ENCODE measurements at regions not wholly inside any gene's neighbourhood (a gene's known extent, or its start where the extent isn't known, plus 50 kb on each side); places are given as distances from the start of the nearest gene placed in this dataset.
A peak's percentile ranks its signal among the peaks of the same experiment; 100 is the strongest.

GRCh38 chr5:57097526-57097925, 76.3 kb upstream of the GPBP1 start (continued):
- no peak for TF ChIP-seq ZBTB8A (IDR thresholded peaks at IDR 0.05; ENCODE audit: partially characterized antibody)
- TF ChIP-seq ZNF24 (IDR thresholded peaks at IDR 0.05), result no peak
- TF ChIP-seq ZNF444 (CRISPR knock-in tag; IDR thresholded peaks at IDR 0.05), result no peak
- no peak for TF ChIP-seq ARHGAP35 (IDR thresholded peaks at IDR 0.05; ENCODE audit: partially characterized antibody)
- TF ChIP-seq DEAF1 (CRISPR knock-in tag; IDR thresholded peaks at IDR 0.05), result no peak
- no peak for TF ChIP-seq ZNF436 (CRISPR knock-in tag; IDR thresholded peaks at IDR 0.05)
- TF ChIP-seq CTBP1 (IDR thresholded peaks at IDR 0.05; ENCODE audit: borderline replicate concordance), result peak; percentile 40; the same call in 1 of the 2 replicates
- TF ChIP-seq FIP1L1 (IDR thresholded peaks at IDR 0.05; ENCODE audit: low read depth, low read length, poor library complexity, severe bottlenecking), result no peak
- 0 out of 2 replicates have a peak, but pooled peaks have one; percentile 19 for TF ChIP-seq BHLHE40 (IDR thresholded peaks at IDR 0.05; ENCODE audit: low read length)

- Histone ChIP-seq H3K9me3 (replicated peaks; ENCODE audit: control insufficient read depth, insufficient read depth, low read depth, low read length) (no peaks in the 10 kb centered on the region), H3K27ac (ENCODE audit: extremely low read depth, low read depth, low read length) (no peak overlapping the region), H3K4me1 (replicated peaks in 1 of 2; ENCODE audit: control insufficient read depth in 2 of 2, insufficient read depth in 2 of 2, low read length in 2 of 2) (no peaks in the 10 kb centered on the region), H2AFZ (ENCODE audit: low read depth, low read length) (no peak overlapping the region), H4K20me1 (replicated peaks; ENCODE audit: control insufficient read depth, insufficient read depth, low read length) (no peaks in the 10 kb centered on the region), H3K4me2 (ENCODE audit: insufficient read depth, low read length) (no peak overlapping the region), H3K9me1 (ENCODE audit: control insufficient read depth, insufficient read depth, low read length) (no peaks in the 10 kb centered on the region), H3K9ac (ENCODE audit: insufficient read depth in 1 of 2, low read depth in 2 of 2, low read length in 2 of 2) (no peak overlapping the region), H3K4me3 (no peak overlapping the region), H3K27me3 (ENCODE audit: control insufficient read depth in 2 of 2, insufficient read depth in 2 of 2, low read length in 2 of 2) (peaks cover 7% of the 10 kb centered on the region in 2 experiments; a peak in 3 of 5 replicates), H3K36me3 (ENCODE audit: control insufficient read depth, insufficient read depth, low read length) (no peaks in the 10 kb centered on the region), H3K79me2 (ENCODE audit: control insufficient read depth, insufficient read depth, low read length) (no peaks in the 10 kb centered on the region)
- no peak for TF ChIP-seq EP300 (IDR thresholded peaks at IDR 0.05; ENCODE audit: low read length)
- ChIA-PET CTCF (ENCODE audit: low intra/inter-chr PET ratio) (no interaction called here), POLR2A (no interaction called here)
- in situ Hi-C loops (cut with MboI), result no loop called here
- DNase-seq (ENCODE audit: extremely low read depth in 1 of 4, low spot score in 3 of 4), result no peak
- ATAC-seq, result no peak
- intact Hi-C loops (cut with micrococcal nuclease), result no loop called here
- 3% methylated on average over 7 of the region's 8 CpGs for WGBS (ENCODE audit: insufficient coverage, low coverage, missing lambda C conversion rate)
- no TSS peak for BruUV-seq (replicated peaks)
- FAIRE-seq, result no peak
Observed at GRCh38 chr5:57102189-57102904, 71.5 kb upstream of the GPBP1 start.
